GM18951 (cell line): ENCODE measurements at regions not wholly inside any gene's neighbourhood (a gene's known extent, or its start where the extent isn't known, plus 50 kb on each side); places are given as distances from the start of the nearest gene placed in this dataset.

Source experiments
- POLR2A ChIP-seq: IDR thresholded peaks from 4 replicates; pipeline ENCODE4 v1.6.1; 2011; ENCODE audit warnings: mild to moderate bottlenecking; ENCODE audit not compliant: insufficient read length, insufficient read depth; ENCODE audit errors: extremely low read depth
- in situ Hi-C: fragments of 300-500 bp; cut with MboI; formaldehyde crosslinking; loops from one replicate; pipeline ENCODE4 v1.12.0; 2022; ENCODE audit warnings: low sequenced_read_pairs, mixed read lengths, inconsistent platforms; ENCODE audit not compliant: unreplicated experiment

DNA sequence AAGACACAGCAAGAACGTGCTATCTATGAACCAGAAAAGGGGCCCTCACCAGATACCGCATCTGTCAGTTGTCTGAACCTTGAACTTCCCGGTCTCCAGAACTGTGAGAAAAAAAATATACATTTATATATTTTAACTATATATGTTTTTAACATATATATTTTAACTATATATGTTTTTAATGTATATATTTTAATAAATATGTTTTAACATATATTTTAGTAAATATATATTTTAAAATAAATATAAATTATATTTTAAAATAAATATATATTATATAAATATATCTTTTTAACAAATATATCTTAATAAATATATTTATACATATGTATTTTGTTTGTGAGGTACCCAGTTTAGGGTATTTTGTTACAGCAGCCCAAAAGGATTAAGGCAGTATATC, 958.2 kb upstream of the AUTS2 start:
- in situ Hi-C loops: no loop called here
- no peak for TF ChIP-seq POLR2A

DNA sequence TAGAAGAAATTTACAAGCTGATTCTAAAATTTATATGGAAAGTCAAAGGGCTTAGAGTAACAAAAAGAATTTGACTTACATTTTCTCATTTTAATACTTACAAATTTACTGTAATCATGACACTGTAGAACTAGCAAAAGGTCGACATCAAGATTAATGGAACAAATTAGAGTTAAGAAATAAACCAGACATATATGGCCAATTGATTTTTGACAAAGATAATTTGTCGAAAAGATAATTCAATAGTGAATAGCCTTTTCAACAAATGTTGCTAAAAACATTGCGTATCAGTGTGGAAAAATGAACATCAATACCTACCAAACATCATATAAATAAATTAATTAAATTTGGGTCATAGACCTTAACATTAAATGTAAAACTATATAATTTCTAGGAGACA, 955.5 kb upstream of the AUTS2 start:
- no peak for TF ChIP-seq POLR2A
- in situ Hi-C loops: no loop called here

GRCh38 chr7:68663392-68663791, 934.9 kb upstream of the AUTS2 start:
- in situ Hi-C loops: no loop called here
- TF ChIP-seq POLR2A: no peak

DNA sequence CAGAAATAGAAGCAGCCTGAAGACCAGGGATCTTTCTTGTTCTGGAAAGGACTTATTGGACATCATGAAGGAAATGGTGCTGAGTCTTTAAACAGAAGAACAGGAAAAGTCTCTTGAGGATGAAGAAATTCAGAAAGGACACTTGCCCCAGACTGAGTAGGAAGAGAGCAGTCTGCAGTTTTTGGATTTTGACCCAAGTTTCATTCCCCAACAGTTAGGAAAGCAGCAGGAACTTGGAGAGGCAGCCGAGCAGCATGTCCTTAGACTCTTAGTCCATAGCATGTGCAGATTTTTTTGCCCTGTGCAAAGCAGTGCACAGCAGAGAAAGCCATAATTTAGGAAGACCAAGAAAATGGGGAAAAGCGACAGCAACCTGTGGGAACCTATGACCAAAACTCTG, 927.2 kb upstream of the AUTS2 start:
- in situ Hi-C loops: no loop called here
- no peak for TF ChIP-seq POLR2A

DNA sequence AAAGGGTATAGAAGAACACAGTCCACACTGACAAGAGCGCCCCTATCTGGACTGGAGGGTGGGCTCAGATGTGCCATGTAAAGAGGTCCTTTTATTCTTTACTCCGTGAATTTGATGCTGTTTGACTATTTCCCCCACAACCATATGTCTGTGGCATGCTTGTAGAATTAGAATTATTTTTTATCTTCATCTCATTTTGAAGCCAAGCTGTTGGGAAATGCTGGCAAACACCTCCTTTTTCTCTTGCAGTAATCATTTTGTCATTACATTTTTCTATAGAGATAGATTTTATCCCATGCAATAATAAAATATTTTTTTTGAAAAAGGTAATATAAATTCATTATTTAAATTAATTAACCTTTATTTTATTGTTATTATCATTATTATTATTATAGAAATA, 926.6 kb upstream of the AUTS2 start:
- in situ Hi-C loops: no loop called here
- no peak for TF ChIP-seq POLR2A

GRCh38 chr7:68674826-68675225, 923.4 kb upstream of the AUTS2 start:
- no peak for TF ChIP-seq POLR2A
- in situ Hi-C loops: no loop called here

GRCh38 chr7:68676813-68677535, 921.3 kb upstream of the AUTS2 start:
- in situ Hi-C loops: no loop called here
- no peak for TF ChIP-seq POLR2A

GRCh38 chr7:68678196-68678595, 920.1 kb upstream of the AUTS2 start:
- in situ Hi-C loops: no loop called here
- no peak for TF ChIP-seq POLR2A

DNA sequence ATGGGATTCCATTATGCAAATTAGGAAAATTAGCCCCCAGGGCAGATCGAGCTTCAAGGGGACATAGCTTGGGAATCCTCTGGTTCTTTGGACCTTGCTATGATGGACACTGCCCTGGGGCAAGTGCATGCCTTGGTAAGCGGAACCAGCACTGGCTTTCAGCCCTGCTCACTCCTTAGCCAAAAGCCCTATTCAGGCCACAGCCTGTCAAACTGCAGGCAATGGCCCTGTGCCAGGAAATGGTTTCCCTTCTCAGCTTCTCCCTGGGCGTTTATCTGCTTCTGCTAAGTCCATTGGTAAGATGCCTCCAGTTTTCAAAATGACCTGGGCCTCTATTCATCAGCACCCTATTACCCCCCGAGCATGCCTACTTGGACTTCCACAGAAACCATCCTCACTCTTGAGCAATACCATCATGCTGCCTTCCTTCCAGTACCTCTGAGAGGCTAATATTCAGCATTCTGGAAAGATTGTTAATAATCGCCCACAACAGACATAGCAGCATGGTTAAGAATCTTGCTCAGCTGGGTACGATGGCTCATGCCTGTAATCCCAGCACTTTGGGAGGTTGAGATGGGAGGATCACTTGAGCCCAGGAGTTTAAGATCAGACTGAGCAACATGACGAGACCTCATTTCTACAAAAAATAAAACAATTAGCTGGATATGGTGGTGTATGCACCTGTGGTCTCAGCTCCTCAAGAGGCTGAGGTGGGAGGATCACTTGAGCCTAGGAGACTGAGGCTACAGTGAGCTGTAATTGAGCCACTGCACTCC, 918.6 kb upstream of the AUTS2 start:
- no peak for TF ChIP-seq POLR2A
- in situ Hi-C loops: no loop called here

GRCh38 chr7:68680235-68680872, 917.9 kb upstream of the AUTS2 start:
- in situ Hi-C loops: no loop called here
- no peak for TF ChIP-seq POLR2A

DNA sequence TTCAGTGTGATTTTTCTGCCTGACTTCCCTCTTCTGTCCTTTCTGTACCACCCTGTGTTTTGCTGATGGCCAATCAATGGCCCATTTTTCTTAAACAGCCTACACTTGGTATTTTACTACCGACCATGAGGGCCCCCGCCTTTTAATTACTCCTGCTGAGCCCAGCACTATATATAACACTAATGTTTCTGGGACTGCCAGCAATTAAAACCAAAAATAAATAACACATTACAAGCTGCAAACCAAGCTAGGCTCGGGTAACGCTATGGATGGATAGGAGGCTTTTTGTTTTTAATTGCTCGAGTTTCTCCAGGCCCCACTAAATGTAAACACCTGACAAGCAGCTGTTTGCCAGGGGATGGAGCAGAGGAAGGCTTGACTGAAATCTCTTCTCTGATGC, 915.4 kb upstream of the AUTS2 start:
- in situ Hi-C loops: no loop called here
- TF ChIP-seq POLR2A: no peak

GRCh38 chr7:68684246-68684839, 913.9 kb upstream of the AUTS2 start:
- in situ Hi-C loops: no loop called here
- TF ChIP-seq POLR2A: no peak

DNA sequence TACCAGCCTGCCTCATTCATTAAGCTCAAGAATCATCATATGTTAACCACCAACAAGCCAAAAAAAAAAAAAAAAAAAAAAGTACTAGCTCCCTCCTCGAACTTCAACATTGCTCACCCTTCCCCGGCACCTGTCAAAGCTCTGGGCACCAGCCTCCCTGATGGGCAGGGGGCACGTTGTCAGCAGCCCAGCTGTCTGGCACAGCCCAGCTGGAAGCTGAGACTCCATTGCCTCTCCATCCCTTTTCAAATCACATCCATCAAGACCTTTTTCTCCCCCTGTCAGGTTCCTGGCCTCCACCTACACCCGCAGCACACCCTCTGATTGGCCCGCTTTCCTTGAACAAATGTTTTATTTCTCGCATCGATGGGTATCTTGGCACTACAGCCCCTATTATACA, 913.3 kb upstream of the AUTS2 start:
- TF ChIP-seq POLR2A: no peak
- in situ Hi-C loops: no loop called here
